ENCODE measurements at regions not wholly inside any gene's neighbourhood (a gene's known extent, or its start where the extent isn't known, plus 50 kb on each side); places are given as distances from the start of the nearest gene placed in this dataset.

- H3K4me1 Mint-ChIP-seq (ENCODE audit: low read depth, unreplicated experiment), result no peaks in the 10 kb centered on the region
- no peak overlapping the region for H3K4me2 ChIP-seq (ENCODE audit: low read length)
- no peak overlapping the region for H3K27ac ChIP-seq (ENCODE audit: low read depth, low read length)
- no peak for TF ChIP-seq EZH2 (IDR thresholded peaks at IDR 0.05; ENCODE audit: insufficient read depth, low read length)
- no peak for TF ChIP-seq CTCF (IDR thresholded peaks at IDR 0.05; ENCODE audit: insufficient read depth, low read depth, low read length)
- no peaks in the 10 kb centered on the region for H4K20me1 ChIP-seq (ENCODE audit: insufficient read depth, low read length)
- H3K9me3 Mint-ChIP-seq (ENCODE audit: unreplicated experiment), result no peaks in the 10 kb centered on the region
- FAIRE-seq (no peak), DNase-seq (ENCODE audit: low read depth) (peak; percentile 8)
- no peaks in the 10 kb centered on the region for H3K36me3 Mint-ChIP-seq (ENCODE audit: low read depth, unreplicated experiment)
- no peaks in the 10 kb centered on the region for H3K4me1 ChIP-seq (ENCODE audit: insufficient read depth, low read length)
- no peaks in the 10 kb centered on the region for H3K9me3 ChIP-seq (ENCODE audit: insufficient read depth, low read depth, low read length)
- H3K27me3 ChIP-seq (ENCODE audit: insufficient read depth, low read length), result no peaks in the 10 kb centered on the region
- no peaks in the 10 kb centered on the region for H3K36me3 ChIP-seq (ENCODE audit: insufficient read depth, low read length)
- H3K79me2 ChIP-seq (ENCODE audit: insufficient read depth, low read length), result no peaks in the 10 kb centered on the region
- H3K27ac Mint-ChIP-seq (ENCODE audit: unreplicated experiment), result no peak overlapping the region
- no peak overlapping the region for H3K9ac ChIP-seq (ENCODE audit: low read length)
- no peaks in the 10 kb centered on the region for H3K27me3 Mint-ChIP-seq (ENCODE audit: low read depth, unreplicated experiment)
- no peak overlapping the region for H3K4me3 ChIP-seq (ENCODE audit: insufficient read depth, low read depth, low read length)
- H3K4me3 Mint-ChIP-seq (ENCODE audit: unreplicated experiment), result no peak overlapping the region
- H2AFZ ChIP-seq (ENCODE audit: low read depth, low read length), result peak overlapping the region; percentile 40
Observed at GRCh38 chr12:19058235-19059021, 71.1 kb upstream of the PLEKHA5 start.

- no peak for TF ChIP-seq EZH2 (IDR thresholded peaks at IDR 0.05; ENCODE audit: insufficient read depth, low read length)
- no peak for TF ChIP-seq CTCF (IDR thresholded peaks at IDR 0.05; ENCODE audit: insufficient read depth, low read depth, low read length)
- Mint-ChIP-seq H3K27ac (ENCODE audit: unreplicated experiment) (no peak overlapping the region), H3K9me3 (ENCODE audit: unreplicated experiment) (no peaks in the 10 kb centered on the region), H3K4me1 (ENCODE audit: low read depth, unreplicated experiment) (peaks cover 3% of the 10 kb centered on the region), H3K4me3 (ENCODE audit: unreplicated experiment) (no peak overlapping the region), H3K27me3 (ENCODE audit: low read depth, unreplicated experiment) (no peaks in the 10 kb centered on the region), H3K36me3 (ENCODE audit: low read depth, unreplicated experiment) (no peaks in the 10 kb centered on the region)
- Histone ChIP-seq H3K27ac (ENCODE audit: low read depth, low read length) (no peak overlapping the region), H3K36me3 (ENCODE audit: insufficient read depth, low read length) (no peaks in the 10 kb centered on the region), H3K79me2 (ENCODE audit: insufficient read depth, low read length) (no peaks in the 10 kb centered on the region), H3K9ac (ENCODE audit: low read length) (no peak overlapping the region), H2AFZ (ENCODE audit: low read depth, low read length) (no peak overlapping the region), H3K4me1 (ENCODE audit: insufficient read depth, low read length) (no peaks in the 10 kb centered on the region), H3K27me3 (ENCODE audit: insufficient read depth, low read length) (no peaks in the 10 kb centered on the region), H3K4me2 (ENCODE audit: low read length) (no peak overlapping the region), H4K20me1 (ENCODE audit: insufficient read depth, low read length) (no peaks in the 10 kb centered on the region), H3K9me3 (ENCODE audit: insufficient read depth, low read depth, low read length) (no peaks in the 10 kb centered on the region), H3K4me3 (ENCODE audit: insufficient read depth, low read depth, low read length) (no peak overlapping the region)
- FAIRE-seq (no peak), DNase-seq (ENCODE audit: low read depth) (no peak)
Observed at GRCh38 chr12:19064713-19065112, 64.8 kb upstream of the PLEKHA5 start.

- H3K27ac Mint-ChIP-seq (ENCODE audit: unreplicated experiment), result no peak overlapping the region
- no peak overlapping the region for H3K4me3 ChIP-seq (ENCODE audit: insufficient read depth, low read depth, low read length)
- H3K4me3 Mint-ChIP-seq (ENCODE audit: unreplicated experiment), result no peak overlapping the region
- DNase-seq (ENCODE audit: low read depth), result no peak
- H3K36me3 ChIP-seq (ENCODE audit: insufficient read depth, low read length), result no peaks in the 10 kb centered on the region
- FAIRE-seq, result no peak
- H3K27me3 Mint-ChIP-seq (ENCODE audit: low read depth, unreplicated experiment), result no peaks in the 10 kb centered on the region
- no peaks in the 10 kb centered on the region for H3K9me3 ChIP-seq (ENCODE audit: insufficient read depth, low read depth, low read length)
- TF ChIP-seq CTCF (IDR thresholded peaks at IDR 0.05; ENCODE audit: insufficient read depth, low read depth, low read length) (no peak), EZH2 (IDR thresholded peaks at IDR 0.05; ENCODE audit: insufficient read depth, low read length) (no peak)
- H3K27me3 ChIP-seq (ENCODE audit: insufficient read depth, low read length), result no peaks in the 10 kb centered on the region
- H3K4me2 ChIP-seq (ENCODE audit: low read length), result no peak overlapping the region
- no peak overlapping the region for H3K9ac ChIP-seq (ENCODE audit: low read length)
- no peaks in the 10 kb centered on the region for H3K4me1 ChIP-seq (ENCODE audit: insufficient read depth, low read length)
- peaks cover 3% of the 10 kb centered on the region for H3K4me1 Mint-ChIP-seq (ENCODE audit: low read depth, unreplicated experiment)
- no peaks in the 10 kb centered on the region for H3K36me3 Mint-ChIP-seq (ENCODE audit: low read depth, unreplicated experiment)
- no peak overlapping the region for H3K27ac ChIP-seq (ENCODE audit: low read depth, low read length)
- H4K20me1 ChIP-seq (ENCODE audit: insufficient read depth, low read length), result no peaks in the 10 kb centered on the region
- no peaks in the 10 kb centered on the region for H3K79me2 ChIP-seq (ENCODE audit: insufficient read depth, low read length)
- no peak overlapping the region for H2AFZ ChIP-seq (ENCODE audit: low read depth, low read length)
- peaks cover under 1% of the 10 kb centered on the region for H3K9me3 Mint-ChIP-seq (ENCODE audit: unreplicated experiment)
Observed at GRCh38 chr12:19065223-19065622, 64.3 kb upstream of the PLEKHA5 start.

All from astrocyte (in vitro differentiated cells and primary cell).